ENCODE measurements at regions not wholly inside any gene's neighbourhood (a gene's known extent, or its start where the extent isn't known, plus 50 kb on each side); places are given as distances from the start of the nearest gene placed in this dataset.

DNA sequence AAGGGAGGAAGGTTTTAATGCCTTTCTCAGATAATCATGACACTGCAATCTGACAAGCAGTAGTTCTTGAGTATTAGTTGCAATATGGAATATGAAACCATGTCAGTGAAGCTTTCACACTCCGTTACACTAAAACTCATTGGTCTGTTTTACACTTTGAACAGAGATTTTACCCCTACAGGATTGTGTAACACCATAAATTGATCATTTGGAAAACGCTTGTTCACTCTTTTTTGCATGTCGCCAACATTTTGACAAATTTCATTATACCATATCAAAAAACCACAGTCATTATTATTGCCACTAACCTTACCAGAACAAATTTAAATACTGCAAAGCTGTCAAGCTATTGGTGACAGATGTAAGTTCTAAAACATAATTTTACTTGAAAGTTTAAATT lies 404.8 kb upstream of the THBS1 start:
- peak in 1 of 2 experiments; percentile 55 for DNase-seq (ENCODE audit: low read depth in 2 of 2)

DNA sequence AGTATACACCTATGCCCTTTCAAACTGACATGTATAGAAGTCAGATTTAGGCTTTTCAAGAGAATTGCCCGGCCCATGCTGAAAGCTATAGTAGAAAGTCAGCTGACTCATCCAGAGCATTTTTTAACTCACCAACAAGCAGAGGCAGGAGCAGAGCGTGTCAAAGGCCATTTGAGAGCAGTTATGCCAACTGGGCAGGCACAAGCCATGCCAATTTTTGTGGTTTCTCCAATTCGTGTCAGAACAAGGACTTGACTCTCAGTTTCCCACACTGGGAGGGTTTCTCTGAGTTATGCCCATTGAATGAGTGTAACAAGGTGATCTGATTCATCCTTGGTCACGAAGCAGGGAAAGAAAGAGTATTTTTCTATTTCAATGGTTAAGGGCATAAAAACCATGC lies 403.3 kb upstream of the THBS1 start:
- no peak for DNase-seq (ENCODE audit: low read depth in 2 of 2)

DNA sequence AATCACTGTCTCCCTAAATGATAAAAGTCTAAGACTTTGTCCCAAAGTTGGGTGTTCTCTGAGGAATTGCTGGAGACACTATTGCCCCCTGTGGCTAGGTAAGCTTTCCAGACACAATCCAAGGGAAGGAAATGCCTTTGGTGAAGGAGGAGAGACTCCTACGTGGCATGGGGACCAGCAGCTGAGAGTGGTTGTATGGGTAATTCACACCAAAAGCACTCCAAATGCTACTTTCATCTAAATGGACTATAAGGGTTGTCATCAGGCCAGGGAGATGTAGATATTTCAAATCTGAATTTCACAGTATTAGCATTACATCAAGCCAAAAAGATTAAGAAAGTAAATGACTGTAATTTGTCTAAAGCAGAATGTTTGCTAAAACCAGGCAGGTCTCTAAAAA lies 400.8 kb upstream of the THBS1 start:
- no peak for DNase-seq (ENCODE audit: low read depth in 2 of 2)

DNA sequence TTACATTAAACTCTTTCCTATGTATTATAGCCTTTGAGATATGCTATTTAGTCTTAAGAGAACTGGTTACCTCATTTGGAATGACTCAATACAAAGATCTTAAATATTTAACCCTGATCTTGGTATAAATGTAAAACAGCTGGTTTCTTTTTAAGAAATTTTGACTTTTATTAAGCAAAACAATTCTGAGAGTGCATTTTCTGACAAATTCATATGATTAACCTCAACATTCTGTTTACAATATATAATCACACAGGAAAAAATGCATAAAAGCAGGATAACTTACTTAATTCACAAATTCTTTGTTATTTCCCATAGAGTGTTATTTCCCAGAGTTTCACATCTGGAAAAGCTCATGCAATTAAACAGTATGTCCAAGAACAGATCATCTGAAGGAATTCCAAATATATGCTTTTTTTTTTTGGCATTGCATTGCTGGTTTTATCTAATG lies 400.4 kb upstream of the THBS1 start:
- peak; percentile 92 to 94 for DNase-seq (ENCODE audit: low read depth in 2 of 2)

DNA sequence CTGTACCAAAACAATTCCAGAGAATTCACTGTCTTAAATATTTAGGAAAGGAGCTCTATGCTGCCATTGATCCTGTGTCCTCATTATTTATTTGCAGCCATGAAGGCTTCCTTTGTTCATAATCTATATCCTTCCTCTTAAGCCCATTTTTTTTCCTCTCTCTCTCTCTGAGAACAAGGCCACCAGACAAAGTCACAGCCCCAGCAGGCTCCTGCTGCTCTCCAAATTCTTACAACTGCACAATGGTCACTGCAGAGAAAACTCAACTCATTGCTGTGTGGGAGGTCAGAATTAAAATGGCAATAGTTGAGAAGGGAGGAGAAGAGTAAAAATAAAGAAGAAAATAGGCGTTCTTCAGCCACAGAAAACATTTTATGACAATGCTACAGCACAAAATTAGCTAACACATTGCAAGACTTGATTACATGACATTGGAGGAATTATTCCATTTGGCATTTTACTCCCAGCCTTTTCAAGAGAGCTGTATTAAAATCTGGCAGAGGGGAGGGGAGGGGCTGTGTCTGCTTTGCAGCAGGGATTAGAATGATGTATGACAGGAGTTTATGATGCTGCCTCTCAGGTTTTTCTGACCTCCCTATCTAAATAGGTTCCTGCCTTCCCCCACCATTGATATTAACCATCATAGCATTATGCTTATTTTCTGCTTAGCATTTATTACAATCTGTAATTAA lies 399.7 kb upstream of the THBS1 start:
- no peak for DNase-seq (ENCODE audit: low read depth in 2 of 2)

DNA sequence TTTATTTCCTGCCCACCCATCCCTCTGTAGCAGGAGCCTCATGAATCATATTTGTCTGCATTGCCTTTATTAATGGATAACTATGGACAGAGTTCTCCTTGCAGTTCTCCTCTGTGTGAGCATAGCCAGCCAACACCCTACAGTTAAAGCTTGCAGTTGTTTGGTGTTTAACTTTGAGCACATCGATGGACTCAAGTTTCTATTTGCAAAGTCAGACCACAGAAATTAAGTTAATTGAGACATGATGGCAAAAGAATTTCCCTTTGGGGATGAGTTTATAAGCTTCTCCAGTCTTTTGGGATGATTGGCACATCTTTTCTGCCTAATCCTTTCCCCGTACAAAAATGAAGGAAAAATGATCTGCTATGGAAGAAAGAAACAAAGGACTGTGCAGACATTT lies 398.9 kb upstream of the THBS1 start:
- DNase-seq (ENCODE audit: low read depth in 2 of 2) = peak; percentile 86 to 88

DNA sequence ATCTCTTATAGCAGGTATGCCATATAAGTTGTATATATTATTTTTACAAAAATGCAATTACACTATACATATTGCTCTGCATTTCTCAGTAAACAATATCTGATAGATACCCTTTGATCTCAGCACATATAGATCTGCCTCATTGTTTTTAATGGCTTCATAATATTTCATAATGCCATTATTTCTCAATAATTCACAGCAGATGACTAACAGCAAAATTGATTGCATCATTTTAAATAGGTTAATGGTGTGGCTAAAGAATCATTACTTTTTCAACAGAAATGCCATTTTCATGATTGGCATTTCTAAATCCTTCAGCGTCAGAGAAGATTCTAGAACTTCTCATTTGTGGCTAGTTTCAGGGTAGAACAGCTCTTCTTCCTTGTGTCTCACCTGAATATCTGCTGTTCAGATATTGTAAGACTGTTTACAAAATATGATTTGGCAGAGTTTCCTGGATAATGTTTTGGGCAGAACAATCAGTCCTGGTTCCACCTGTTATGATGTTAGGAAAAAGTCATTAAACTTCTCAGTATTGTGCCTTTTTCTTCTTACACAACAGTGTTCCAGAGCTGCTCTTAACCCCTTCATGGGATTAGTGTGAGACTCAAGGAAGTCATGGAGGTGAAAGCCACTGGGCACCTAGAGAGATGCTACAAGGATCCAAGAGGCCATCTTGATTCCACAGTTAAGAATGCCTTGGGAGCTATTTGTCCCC lies 397.6 kb upstream of the THBS1 start:
- no peak for DNase-seq (ENCODE audit: low read depth in 2 of 2)

DNA sequence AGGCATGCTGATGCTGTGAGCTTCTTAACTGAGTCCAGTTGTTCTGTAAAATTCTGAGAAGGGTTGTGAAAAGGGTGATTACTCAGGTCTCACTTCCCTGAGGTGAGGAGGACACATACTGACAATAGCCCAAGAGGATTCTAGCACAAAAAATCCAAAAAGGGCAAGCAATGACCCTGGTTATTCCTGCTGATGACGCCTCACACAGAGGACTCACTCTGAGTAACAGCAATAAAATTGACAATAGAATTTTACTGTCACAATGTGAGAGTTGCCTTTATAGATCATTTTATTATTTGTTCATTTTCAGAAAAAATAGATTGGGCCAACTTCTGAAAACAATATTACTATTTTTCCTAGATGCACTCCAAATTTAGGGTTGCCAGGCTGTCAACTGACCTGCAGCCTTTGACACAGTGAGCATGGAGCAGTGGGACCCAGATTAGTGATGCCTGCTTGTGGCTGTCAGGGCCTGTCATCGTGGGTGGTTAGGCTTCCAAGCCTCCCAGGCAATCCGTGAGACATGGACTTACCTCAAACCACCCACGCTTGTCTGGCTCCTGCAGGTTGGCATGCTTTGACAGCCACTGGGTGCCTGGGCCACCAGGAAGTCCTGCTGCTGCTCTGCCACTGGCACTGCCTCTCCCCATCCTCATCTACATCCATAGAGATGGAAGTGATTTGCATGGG lies 396.0 kb upstream of the THBS1 start:
- DNase-seq (ENCODE audit: low read depth in 2 of 2) = no peak

DNA sequence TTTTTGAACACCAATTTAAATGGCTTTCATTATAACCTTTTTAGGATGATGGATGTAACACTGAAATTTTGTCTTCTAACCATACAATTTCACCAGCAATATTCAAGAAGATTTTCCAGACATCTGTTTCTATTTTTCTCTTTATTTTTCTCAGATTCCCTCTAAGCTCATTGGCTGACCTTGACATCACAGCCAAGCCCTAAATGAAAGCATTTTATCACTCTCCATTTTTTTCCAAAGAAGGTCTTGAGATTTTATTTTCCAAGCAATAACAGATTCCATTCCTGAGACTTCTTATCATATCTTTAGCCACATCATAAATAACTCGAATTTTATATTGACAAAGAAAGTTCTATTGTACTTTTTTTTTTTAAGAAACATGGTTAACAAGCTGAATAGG lies 392.6 kb upstream of the THBS1 start:
- peak in 1 of 2 experiments; percentile 77 for DNase-seq (ENCODE audit: low read depth in 2 of 2)

DNA sequence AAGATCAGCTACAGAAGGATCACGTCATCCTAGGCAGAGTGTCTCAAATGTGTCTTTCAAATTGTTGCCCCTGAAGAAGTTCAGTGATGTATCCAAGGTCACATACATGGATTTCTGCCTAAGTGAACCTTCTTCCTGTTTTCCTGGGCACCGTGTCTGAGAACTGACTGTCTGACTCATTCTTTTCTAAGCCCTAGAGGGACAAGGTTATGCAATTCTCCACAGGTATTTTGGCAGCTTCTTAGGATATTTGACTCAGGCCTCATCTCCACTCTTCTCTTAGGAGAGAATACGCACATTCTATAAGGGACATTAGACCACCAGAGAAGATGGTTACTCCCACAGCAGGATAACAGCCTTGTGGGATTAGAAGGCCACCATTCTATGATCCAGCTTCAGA lies 391.9 kb upstream of the THBS1 start:
- peak; percentile 90 to 91 for DNase-seq (ENCODE audit: low read depth in 2 of 2)

DNA sequence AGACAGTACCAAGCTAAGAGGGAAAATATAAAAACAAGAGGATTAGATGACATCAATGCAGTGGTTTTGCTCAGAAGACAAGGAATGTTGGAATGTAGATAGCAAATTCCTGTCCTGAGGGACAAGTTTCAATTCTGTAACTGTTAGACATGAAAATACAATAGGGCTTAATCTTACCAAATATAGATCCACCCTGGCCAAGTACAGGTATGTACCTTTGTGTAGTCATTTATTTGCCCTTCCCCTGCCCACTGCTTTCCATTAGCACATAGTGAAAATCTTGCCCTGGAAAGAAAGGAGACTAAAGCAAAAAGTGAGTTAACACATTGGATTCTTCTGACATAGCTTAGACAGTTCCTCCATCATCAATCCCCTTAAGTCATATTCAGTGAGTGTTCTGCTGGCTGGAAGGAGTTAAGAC lies 389.0 kb upstream of the THBS1 start:
- DNase-seq (ENCODE audit: low read depth in 2 of 2) = peak in 1 of 2 experiments; percentile 54

DNA sequence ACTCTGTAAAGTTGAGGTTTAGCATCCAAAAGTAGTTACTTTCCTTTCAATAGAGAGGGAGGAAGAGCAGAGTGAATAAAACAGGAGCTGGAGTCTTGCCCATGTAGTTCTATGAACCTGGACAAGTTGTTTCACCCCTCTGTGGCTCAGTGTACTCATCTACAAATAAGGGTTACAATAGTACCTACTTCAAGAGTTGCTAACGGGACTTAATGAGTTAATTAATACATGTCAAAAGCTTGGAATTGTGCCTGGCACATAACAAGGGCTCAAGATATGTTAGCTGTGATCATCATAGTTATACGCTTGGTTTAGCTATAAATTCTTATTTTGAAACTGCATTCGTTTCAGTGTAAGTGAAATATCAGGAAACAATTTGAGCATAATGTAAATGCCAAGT lies 388.5 kb upstream of the THBS1 start:
- no peak for DNase-seq (ENCODE audit: low read depth in 2 of 2)

DNA sequence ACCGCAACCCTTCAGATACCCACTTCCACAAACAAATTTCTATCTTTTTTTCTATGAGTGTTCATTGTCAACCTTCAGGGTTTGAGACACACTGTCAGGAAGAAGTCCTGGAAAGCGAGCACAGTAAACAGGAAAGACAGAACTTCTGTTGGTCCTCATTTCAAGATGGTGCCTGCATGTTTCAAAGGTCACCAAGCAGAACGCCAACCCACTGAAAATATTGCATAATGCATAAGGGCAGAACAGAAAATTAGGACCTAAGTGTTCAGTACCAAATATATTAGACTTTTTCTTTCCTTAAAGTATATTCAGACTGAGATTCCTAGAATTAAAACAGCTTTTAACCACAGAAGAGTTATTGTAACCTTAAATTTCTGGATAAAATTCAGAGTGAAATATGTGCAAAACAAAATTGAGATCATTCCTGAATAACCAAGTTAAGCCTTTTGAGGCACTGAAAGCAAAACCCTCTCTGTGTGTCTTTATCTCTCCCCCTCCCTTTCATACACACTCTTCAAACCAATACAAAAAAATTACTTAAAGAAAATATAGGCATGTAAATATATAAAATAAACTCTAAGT lies 387.8 kb upstream of the THBS1 start:
- no peak for DNase-seq (ENCODE audit: low read depth in 2 of 2)

DNA sequence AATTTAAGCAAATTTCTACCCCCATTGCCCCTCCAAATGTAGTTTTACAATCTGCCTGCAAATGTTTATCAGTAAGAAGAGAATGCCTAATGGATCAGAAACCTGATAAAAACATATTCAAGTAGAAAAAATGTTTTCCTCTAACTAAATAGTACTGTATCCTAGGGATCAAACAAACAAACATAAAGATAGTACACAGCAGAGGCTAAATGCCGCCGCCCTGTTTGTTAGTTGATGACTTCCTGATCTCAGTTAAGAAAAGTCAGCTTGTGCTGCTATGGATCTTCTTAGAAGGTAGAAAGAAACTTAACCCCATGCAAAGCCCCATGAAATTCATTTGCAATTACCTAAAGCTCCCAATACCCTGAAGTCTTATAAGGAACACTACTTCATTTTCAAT lies 387.3 kb upstream of the THBS1 start:
- DNase-seq (ENCODE audit: low read depth in 2 of 2) = no peak

DNA sequence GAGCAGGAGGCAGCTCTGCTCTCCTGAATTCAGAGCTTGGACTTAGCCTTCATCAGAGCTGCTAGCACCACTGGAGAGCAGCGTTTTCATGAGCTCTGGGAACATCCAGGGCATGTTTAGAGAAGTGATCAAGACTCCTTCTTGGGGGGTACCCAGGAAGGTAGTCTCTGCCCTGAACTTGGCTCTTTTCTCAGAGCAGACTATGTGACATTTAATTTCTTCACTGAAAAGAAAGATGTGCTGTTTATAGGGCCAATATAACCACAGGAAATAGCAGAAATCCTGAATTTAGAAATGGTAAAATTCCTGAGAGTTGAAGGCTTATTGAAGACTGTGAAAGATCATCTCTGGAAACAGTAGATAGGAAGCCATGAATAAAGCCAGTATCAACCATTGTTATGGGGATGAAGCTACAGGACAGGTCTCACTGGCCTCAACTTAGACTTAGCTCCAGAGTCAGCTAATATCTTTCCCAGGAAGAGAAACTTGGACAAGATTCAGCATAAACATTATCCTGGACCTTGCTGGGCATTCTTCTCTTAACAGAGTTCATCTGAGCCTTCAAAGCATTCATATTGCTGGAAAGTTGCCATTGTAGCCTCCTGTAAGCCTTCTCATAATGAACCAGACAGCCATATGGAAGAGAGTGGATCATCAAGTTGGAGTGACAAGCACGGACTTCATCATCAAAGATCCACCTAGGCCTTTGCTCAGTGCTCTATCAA lies 386.6 kb upstream of the THBS1 start:
- peak in 1 of 2 experiments; percentile 56 for DNase-seq (ENCODE audit: low read depth in 2 of 2)

DNA sequence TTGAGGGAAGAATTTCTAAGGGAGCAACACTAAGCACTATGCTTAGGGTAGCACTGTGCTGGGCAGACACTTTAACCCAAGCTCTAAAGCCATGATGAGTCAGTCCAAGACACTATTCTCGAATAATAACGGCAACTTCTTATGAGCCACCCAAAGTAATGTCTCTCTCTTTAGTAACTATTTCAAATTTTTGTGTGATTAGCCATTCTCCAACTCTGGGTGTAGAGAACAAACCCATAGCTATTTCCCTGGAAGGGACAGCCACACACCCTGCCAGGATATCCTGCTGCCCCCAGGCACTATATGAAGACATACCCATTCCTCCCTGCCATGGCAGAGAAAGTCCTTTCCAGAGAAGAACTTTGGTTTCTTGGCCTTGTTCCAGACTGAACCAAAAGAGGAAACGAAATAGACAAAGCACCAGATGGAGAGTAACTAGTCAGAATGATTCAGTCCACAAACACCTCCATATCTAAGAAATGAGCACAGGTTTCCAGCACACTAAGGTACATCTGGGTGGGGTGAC lies 384.9 kb upstream of the THBS1 start:
- peak in 1 of 2 experiments; percentile 65 for DNase-seq (ENCODE audit: low read depth in 2 of 2)

DNA sequence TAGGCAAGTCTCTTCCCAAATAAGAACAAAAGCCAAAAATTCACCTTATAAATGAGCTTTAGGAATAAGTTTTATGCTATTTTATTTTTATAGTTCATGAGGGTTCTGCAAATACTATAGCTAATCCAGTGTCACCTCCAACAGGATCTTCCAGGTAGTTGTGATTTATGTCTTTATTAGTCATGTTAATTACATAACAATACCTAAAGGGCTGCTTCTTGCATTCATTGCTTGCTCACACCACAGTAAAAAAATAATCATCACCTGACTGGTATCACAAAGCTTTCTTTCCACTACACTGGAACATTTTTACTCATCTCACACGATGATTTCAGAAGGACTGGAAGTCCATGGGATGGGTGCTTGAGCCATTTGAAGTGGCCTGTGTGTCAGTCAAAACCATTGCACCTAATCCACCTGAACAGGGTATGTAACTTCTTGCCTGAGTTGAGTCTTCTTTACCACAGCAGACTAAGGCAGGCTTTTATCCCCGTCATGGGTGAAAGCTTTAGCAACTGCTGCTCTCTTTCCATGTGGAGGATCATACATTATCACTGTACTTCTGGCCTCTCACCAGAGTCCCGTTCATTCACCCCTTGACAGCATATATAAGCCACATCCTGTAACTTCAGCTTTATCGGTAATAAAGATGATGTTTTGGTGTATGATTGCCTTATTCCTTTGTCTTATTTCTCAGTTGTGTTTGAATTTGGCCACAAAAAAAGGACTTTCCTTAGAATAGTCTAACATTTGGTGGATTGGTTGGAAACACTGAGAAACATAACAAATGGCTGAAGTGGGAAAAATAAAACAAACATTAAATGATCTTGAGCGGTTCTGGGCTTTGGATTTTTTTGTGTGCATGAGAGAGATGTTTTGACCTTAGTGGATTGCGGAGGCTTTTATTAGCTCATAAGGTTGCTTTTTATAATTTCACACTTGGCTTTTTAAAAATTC lies 382.6 kb upstream of the THBS1 start:
- no peak for DNase-seq (ENCODE audit: low read depth in 2 of 2)

DNA sequence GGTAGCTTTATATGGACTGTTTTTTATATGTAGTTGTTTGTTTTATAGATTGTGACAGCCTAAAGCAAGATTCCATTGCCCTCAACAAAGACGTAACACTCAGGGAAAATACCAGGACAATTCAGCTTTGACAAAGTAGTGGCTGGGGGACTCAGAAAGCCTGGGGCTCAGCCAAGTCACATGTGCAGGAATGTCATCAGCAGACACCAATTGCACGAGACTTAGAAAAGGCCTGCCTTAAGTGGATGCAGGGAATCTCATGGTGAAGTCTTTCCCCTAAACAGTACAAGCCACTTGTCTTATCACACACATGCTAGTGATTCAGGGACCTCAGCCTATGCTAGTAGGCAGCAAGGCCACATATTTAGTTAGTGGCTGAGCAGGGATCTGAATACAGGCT lies 381.8 kb upstream of the THBS1 start:
- DNase-seq (ENCODE audit: low read depth in 2 of 2) = no peak

DNA sequence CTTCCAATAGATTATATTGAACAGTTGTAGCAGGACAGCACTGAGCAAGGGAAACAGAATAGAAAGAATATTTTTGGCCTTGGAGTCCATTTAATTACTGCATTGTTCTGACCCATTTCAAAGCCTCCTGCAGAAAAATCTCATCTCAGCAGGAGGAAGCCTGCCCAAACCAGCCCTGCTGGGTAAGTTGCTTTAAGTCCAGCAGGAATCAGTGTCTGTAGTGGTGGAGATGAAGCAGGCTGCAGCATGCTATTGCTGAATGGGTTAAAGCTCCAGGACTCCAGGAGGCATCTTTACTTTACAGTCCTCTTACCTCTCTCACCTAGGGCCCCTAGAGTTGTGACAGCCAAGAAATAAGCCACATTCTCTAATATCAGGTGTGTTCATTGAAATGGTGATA lies 380.3 kb upstream of the THBS1 start:
- no peak for DNase-seq (ENCODE audit: low read depth in 2 of 2)

DNA sequence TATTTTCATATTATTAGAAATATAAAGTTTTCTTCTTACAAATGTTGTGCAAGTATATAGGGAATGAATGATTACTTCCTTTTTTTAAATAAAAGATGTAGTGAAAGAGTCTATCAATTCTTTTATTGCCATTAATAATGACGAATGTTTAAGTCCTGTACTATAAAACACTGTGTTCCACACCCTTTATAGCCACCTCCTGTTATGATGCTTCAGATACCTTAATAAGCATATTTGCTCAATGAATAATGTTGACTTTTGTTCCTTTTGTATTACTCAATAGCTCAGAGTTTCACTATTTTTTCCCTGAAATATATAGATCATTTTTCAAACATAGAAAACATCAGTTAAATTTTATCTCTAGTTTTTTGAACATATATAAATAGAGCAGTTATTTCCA lies 378.2 kb upstream of the THBS1 start:
- DNase-seq (ENCODE audit: low read depth in 2 of 2) = no peak
